Coronary artery (tissue), 2 donors: ENCODE measurements at regions not wholly inside any gene's neighbourhood (a gene's known extent, or its start where the extent isn't known, plus 50 kb on each side); places are given as distances from the start of the nearest gene placed in this dataset.

Experiments
- DNase-seq: peaks from one replicate; pipeline ENCODE4 v3.0.0-alpha.2; 2017; ENCODE audit warnings: low spot score
- H3K27ac ChIP-seq, 2 donors: fragments of 200-600 bp; sonication (generic); one replicate each; pipeline ENCODE4 v1.5.1; 2016 to 2019
- H3K4me3 ChIP-seq: fragments of 200-600 bp; sonication (generic); 2 replicates; pipeline ENCODE4 v1.5.1; 2016; ENCODE audit warnings: mild to moderate bottlenecking, moderate library complexity
- TF ChIP-seq, protein P1 (sequence below): fragments of 200-600 bp; sonication (generic); IDR thresholded peaks from one replicate; pipeline ENCODE4 v1.5.1; 2019; ENCODE audit warnings: antibody characterized with exemption

DNA sequence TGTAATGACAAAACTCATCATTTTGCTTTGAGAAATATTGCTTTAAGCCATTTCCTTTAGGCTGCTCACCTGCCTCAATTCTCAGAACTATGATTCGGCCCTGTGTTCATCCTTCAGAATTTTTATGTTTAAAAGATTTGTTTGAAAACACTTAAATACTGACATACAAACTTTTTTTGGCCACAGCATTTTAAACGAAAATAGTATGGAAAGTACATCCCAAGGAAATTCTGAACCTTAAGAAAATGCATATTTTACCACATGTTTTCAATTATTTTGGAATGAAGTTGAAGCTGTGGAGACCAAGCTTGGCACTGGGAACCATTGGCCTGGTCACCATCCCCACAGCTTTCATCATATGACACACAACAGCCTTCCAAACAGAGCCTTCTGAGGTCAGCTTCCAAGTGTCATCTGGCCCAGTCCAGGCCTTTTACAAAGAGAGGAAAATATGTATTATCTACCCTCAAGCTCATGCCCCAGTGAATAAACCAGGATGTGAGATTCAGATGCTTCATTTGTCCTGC lies 83.3 kb downstream of the SOD2 start:
- DNase-seq, result no peak
- no peak overlapping the region for H3K27ac ChIP-seq
- TF ChIP-seq, protein P1, sequence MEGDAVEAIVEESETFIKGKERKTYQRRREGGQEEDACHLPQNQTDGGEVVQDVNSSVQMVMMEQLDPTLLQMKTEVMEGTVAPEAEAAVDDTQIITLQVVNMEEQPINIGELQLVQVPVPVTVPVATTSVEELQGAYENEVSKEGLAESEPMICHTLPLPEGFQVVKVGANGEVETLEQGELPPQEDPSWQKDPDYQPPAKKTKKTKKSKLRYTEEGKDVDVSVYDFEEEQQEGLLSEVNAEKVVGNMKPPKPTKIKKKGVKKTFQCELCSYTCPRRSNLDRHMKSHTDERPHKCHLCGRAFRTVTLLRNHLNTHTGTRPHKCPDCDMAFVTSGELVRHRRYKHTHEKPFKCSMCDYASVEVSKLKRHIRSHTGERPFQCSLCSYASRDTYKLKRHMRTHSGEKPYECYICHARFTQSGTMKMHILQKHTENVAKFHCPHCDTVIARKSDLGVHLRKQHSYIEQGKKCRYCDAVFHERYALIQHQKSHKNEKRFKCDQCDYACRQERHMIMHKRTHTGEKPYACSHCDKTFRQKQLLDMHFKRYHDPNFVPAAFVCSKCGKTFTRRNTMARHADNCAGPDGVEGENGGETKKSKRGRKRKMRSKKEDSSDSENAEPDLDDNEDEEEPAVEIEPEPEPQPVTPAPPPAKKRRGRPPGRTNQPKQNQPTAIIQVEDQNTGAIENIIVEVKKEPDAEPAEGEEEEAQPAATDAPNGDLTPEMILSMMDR, result no peak
- H3K4me3 ChIP-seq, result no peak overlapping the region

DNA sequence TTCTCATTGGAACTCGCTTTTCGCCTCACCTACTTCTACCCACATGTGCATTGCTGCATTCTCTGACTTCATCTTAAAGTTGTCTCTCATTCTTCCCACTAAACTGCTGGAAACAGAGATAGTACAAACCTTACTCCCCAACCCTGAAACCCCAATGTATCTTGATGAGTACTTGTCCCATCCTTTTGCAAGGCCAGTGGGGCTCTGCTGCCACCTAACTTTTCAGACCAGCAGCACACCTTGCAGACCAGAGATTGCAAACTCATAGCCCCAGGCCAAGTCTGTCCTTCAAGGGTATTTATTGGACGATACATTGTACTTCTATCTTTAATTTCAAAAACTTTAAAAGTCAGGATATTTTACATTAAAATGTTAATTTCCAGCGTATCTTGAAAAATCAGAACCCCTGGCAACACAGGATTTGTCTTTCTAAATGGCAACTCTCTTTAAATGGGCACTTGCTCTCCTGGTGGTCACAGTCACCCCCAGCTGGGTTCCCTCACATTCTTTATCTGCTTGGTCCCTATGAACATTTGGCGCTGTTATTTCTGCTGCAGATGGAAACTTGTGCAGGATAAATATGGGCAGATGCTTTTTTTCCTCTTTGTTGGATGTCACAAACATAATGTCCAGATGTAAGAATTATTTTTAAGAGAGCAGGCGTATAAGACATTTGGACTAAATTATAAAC lies 83.9 kb downstream of the SOD2 start:
- no peak overlapping the region for H3K27ac ChIP-seq
- TF ChIP-seq, protein P1, result no peak
- no peak overlapping the region for H3K4me3 ChIP-seq
- no peak for DNase-seq

DNA sequence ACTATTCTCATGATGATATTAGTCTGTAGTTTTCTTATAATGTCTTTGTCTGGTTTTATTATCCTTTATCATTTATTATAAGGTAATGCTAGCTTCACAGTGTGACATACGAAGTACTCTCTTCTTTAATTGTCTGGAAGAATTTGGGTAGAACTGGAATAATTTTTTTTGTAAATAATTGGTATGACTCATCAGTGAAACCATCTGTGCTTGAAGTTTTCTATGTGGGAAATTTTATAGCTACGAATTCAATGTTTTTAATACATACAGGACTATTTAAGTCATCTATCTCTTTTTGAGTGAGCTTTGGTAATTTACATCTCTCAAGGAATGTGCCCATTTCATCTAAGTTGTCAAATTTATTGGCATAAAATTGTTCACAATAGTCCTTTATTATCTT lies 86.3 kb downstream of the SOD2 start:
- TF ChIP-seq, protein P1, result no peak
- Histone ChIP-seq H3K27ac (no peak overlapping the region), H3K4me3 (no peak overlapping the region)
- DNase-seq, result no peak

DNA sequence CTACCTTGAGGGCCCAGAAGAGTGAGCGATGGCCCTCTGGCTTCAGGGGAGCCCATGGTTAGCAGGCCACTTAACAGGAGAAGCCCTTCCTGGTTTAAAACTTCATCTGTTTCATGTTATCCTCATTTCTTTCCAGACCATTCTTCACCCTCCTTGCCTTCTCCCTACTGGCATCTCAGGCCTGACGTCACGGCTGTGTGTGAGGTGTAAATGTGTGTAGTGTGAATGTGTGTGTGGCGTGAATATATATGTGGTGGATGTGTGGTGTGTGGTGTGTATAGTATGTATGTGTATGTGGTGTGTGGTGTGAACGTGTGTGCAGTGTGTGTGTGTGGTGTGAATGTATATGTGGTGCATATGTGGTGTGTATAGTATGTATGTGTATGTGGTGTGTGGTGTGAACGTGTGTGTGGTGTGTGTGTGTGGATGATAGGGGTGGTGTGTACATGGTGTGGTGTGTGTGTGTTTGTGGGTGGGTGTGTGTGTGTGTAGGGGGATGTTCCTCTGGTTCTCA lies 88.5 kb downstream of the SOD2 start:
- Histone ChIP-seq H3K4me3 (no peak overlapping the region), H3K27ac (no peak overlapping the region)
- TF ChIP-seq, protein P1, result no peak
- DNase-seq, result no peak

DNA sequence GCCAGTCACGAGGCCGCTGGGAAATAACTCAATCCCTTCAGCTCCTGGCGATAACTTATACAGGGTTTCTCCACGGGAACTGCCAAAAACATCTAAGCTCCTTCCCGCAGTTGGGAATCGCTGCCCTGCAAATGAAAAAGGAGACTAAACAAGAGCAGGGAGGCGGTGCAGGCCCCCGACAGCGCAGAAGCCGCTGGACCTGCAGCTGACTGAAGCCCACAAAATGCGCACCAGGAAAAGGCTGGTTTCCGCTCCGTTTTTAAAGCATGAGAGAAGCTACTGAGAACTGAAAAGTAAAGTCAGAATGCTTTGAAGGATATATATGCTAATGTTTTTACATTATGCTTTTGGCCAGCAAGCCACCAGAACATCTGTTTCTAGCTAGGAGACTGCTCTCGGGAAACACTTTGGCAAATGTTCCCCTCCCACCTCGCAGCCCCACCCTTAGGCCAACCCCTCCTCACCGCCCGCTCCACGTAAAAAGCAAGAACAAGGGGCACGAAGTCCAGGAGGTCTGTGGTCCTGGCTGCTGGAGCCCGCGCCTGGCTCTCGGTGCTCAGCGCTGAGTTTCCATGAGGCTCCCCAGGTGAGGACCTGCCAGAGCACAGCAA lies 90.5 kb downstream of the SOD2 start:
- Histone ChIP-seq H3K4me3 (no peak overlapping the region), H3K27ac (no peak overlapping the region)
- DNase-seq, result no peak
- TF ChIP-seq, protein P1, result no peak

DNA sequence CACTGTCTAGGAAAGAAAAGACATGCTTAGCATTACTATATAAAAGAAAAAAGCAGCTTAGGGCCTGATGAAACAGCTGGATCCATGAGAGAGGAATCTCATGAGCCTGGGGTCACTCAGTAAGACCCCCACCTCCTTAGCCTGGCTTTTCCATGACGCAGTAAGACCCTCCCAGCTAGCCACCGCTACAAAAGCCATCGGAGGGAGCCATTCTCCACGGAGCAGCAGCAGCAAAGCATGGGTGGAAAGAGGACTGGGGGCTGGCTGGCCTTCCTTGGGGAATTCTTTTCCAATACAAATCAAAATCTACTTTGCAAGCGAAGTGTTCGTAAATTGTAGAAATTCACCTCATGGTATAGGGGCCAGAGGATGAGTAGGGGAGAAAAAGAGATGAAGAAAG lies 91.8 kb downstream of the SOD2 start:
- no peak overlapping the region for H3K27ac ChIP-seq
- no peak overlapping the region for H3K4me3 ChIP-seq
- DNase-seq, result no peak
- TF ChIP-seq, protein P1, result no peak

DNA sequence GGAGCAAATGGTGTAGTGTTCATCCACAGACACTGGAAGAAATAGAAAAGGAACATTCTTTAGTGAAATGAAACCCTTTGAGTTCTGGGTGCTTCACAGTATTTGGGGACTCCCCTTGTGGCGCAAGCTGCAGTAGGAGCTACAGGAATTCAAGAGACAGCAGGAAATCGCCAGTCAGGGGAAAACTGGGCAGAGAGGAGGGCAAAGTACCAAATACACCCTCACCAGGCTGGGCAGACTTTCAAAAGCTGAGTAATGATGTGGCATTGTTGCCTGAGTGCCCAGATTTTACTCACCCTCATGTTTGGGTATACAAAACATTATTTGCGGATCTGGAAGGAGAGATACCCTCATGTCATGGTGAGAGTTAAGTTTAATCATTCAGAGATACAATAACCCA lies 97.9 kb downstream of the SOD2 start:
- no peak for DNase-seq
- Histone ChIP-seq H3K4me3 (no peak overlapping the region), H3K27ac (peak overlapping the region; percentile 30 to 58)
- TF ChIP-seq, protein P1, result no peak
